Neural cell (in vitro differentiated cells): ENCODE measurements at regions not wholly inside any gene's neighbourhood (a gene's known extent, or its start where the extent isn't known, plus 50 kb on each side); places are given as distances from the start of the nearest gene placed in this dataset.

Experiments used
- H2AFZ ChIP-seq: fragments of 200-600, 300-800 bp; sonication (generic), shearing (Covaris generic); 2 replicates; pipeline ENCODE4 v1.6.0; 2014; ENCODE audit warnings: low read depth, mild to moderate bottlenecking, antibody characterized with exemption, low read length, moderate library complexity
- H3F3A ChIP-seq: fragments of 200-600 bp; shearing (Covaris generic); 2 replicates; pipeline ENCODE4 v1.6.1; 2016; ENCODE audit warnings: mild to moderate bottlenecking, moderate library complexity, mixed read lengths, antibody characterized with exemption, low read length; ENCODE audit not compliant: insufficient read depth, poor library complexity, severe bottlenecking
- H3K27ac ChIP-seq: fragments of 200-600, 300-800 bp; sonication (generic), shearing (Covaris generic); 2 replicates; pipeline ENCODE4 v1.5.1; 2014; ENCODE audit warnings: mild to moderate bottlenecking, low read length, moderate library complexity
- H3K27me3 ChIP-seq: fragments of 300-800, 200-600 bp; sonication (generic), shearing (Covaris generic); 2 replicates; pipeline ENCODE4 v1.6.0; 2014; ENCODE audit warnings: mild to moderate bottlenecking, low read depth, low read length, moderate library complexity; ENCODE audit not compliant: insufficient read depth
- H3K36me3 ChIP-seq: fragments of 300-800, 200-600 bp; sonication (generic), shearing (Covaris generic); 2 replicates; pipeline ENCODE4 v1.5.1; 2014; ENCODE audit warnings: mild to moderate bottlenecking, antibody characterized with exemption, low read length, moderate library complexity; ENCODE audit not compliant: insufficient read depth
- H3K4me2 ChIP-seq: fragments of 300-800, 200-600 bp; sonication (generic), shearing (Covaris generic); 2 replicates; pipeline ENCODE4 v1.6.0; 2014; ENCODE audit warnings: mild to moderate bottlenecking, low read length
- H3K4me3 ChIP-seq: fragments of 300-800, 200-600 bp; sonication (generic), shearing (Covaris generic); 2 replicates; pipeline ENCODE4 v1.5.1; 2014; ENCODE audit warnings: mild to moderate bottlenecking, low read length, moderate library complexity
- H3K79me2 ChIP-seq: fragments of 200-600 bp; shearing (Covaris generic); replicated peaks from 2 replicates; pipeline ENCODE4 v1.6.0; 2014; ENCODE audit warnings: mild to moderate bottlenecking, low read length, moderate library complexity; ENCODE audit not compliant: insufficient read depth
- H3K9ac ChIP-seq: fragments of 300-800, 200-600 bp; sonication (generic), shearing (Covaris generic); 2 replicates; pipeline ENCODE4 v1.6.1; 2016; ENCODE audit warnings: mild to moderate bottlenecking, low read length, mixed read lengths
- H3K9me2 ChIP-seq: fragments of 200-600 bp; shearing (Covaris generic); 2 replicates; pipeline ENCODE4 v1.6.1; 2016; ENCODE audit warnings: mild to moderate bottlenecking, low read length, mixed read lengths; ENCODE audit not compliant: insufficient read depth
- H3K9me3 ChIP-seq: fragments of 200-600, 300-800 bp; sonication (generic), shearing (Covaris generic); 2 replicates; pipeline ENCODE4 v1.6.1; 2016; ENCODE audit warnings: mild to moderate bottlenecking, mixed run types, low read length, moderate library complexity, mixed read lengths
- H4K20me1 ChIP-seq: fragments of 200-600 bp; shearing (Covaris generic); 2 replicates; pipeline ENCODE4 v1.6.1; 2016; ENCODE audit warnings: mild to moderate bottlenecking, mixed run types; ENCODE audit not compliant: insufficient read depth
- CTCF ChIP-seq: fragments of 450-650 bp; IDR thresholded peaks from 2 replicates; pipeline ENCODE4 v1.5.1; 2014; ENCODE audit warnings: antibody characterized with exemption, mild to moderate bottlenecking, moderate library complexity; ENCODE audit not compliant: poor library complexity, severe bottlenecking
- EP300 ChIP-seq: fragments of 450-650 bp; conservative IDR thresholded peaks from 2 replicates; pipeline ENCODE4 v1.6.1; 2014; ENCODE audit warnings: antibody characterized with exemption, mild to moderate bottlenecking, moderate library complexity; ENCODE audit not compliant: poor library complexity, severe bottlenecking
- EZH2 ChIP-seq: fragments of 200-600, 300-800 bp; shearing (Covaris generic), sonication (generic); IDR thresholded peaks from 2 replicates; pipeline ENCODE4 v1.6.1; 2014; ENCODE audit warnings: antibody characterized with exemption, low read length, borderline replicate concordance, mild to moderate bottlenecking; ENCODE audit not compliant: insufficient read depth, poor library complexity, severe bottlenecking
- MXI1 ChIP-seq: fragments of 450-650 bp; conservative IDR thresholded peaks from 2 replicates; pipeline ENCODE4 v1.6.1; 2014; ENCODE audit warnings: antibody characterized with exemption, mild to moderate bottlenecking; ENCODE audit not compliant: poor library complexity, severe bottlenecking
- POLR2AphosphoS5 ChIP-seq: IDR thresholded peaks from 2 replicates; pipeline ENCODE4 v1.6.1; 2012
- RAD21 ChIP-seq: fragments of 450-650 bp; conservative IDR thresholded peaks from 2 replicates; pipeline ENCODE4 v1.6.1; 2014; ENCODE audit warnings: antibody characterized with exemption, mild to moderate bottlenecking, moderate library complexity
- REST ChIP-seq: IDR thresholded peaks from 2 replicates; pipeline ENCODE4 v1.6.1; 2012; ENCODE audit warnings: borderline replicate concordance
- SMC3 ChIP-seq: fragments of 450-650 bp; conservative IDR thresholded peaks from 2 replicates; pipeline ENCODE4 v1.6.1; 2014; ENCODE audit warnings: antibody characterized with exemption, mild to moderate bottlenecking, moderate library complexity; ENCODE audit not compliant: poor library complexity
- TAF1 ChIP-seq: IDR thresholded peaks from 2 replicates; pipeline ENCODE4 v1.6.1; 2012; ENCODE audit warnings: low read depth

DNA sequence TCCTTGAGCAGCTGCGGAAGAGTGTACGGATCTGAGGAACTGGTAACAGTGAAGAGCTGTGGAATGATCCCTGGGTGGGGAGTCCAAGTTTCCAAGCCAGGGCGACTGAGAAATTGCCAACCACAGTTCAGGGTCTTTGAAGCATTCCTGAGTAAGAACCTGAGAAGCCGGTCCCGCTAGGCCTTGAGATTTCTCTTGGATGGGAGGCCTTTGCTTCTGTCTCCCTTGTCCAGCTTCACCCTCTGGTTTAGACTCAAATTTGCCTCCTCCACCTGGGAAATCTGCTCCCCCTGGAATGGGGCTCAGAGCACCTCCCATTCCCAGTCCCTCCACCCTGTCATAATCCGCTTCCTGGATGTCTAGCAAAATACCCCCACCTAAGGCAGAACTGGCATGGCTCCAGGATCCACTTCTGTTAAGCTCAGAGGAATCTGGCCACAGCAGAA, 127.7 kb upstream of the DLG1 start:
- Histone ChIP-seq H3K9me3 (no peaks in the 10 kb centered on the region), H3K36me3 (no peaks in the 10 kb centered on the region), H3K9me2 (no peaks in the 10 kb centered on the region), H3K4me3 (no peak overlapping the region), H3K27ac (no peak overlapping the region), H3K9ac (no peak overlapping the region), H3F3A (no peaks in the 10 kb centered on the region), H3K27me3 (no peaks in the 10 kb centered on the region), H4K20me1 (no peaks in the 10 kb centered on the region), H3K4me2 (no peak overlapping the region), H3K79me2 (no peaks in the 10 kb centered on the region), H2AFZ (no peak overlapping the region)
- TF ChIP-seq TAF1, result no peak
- TF ChIP-seq EP300, result no peak
- no peak for TF ChIP-seq POLR2AphosphoS5
- TF ChIP-seq RAD21, result no peak
- TF ChIP-seq CTCF, result no peak
- no peak for TF ChIP-seq EZH2
- TF ChIP-seq MXI1, result no peak
- no peak for TF ChIP-seq SMC3
- no peak for TF ChIP-seq REST

GRCh38 chr3:197425485-197426120, 127.2 kb upstream of the DLG1 start:
- no peak overlapping the region for H3K9ac ChIP-seq
- no peaks in the 10 kb centered on the region for H3K79me2 ChIP-seq
- no peaks in the 10 kb centered on the region for H3K36me3 ChIP-seq
- TF ChIP-seq EP300 (no peak), POLR2AphosphoS5 (no peak), CTCF (no peak), SMC3 (no peak), TAF1 (no peak), RAD21 (no peak), REST (no peak), MXI1 (no peak), EZH2 (no peak)
- no peaks in the 10 kb centered on the region for H3F3A ChIP-seq
- no peaks in the 10 kb centered on the region for H3K9me3 ChIP-seq
- no peaks in the 10 kb centered on the region for H3K9me2 ChIP-seq
- H2AFZ ChIP-seq, result no peak overlapping the region
- H3K4me3 ChIP-seq, result no peak overlapping the region
- no peak overlapping the region for H3K4me2 ChIP-seq
- no peaks in the 10 kb centered on the region for H4K20me1 ChIP-seq
- no peaks in the 10 kb centered on the region for H3K27me3 ChIP-seq
- no peak overlapping the region for H3K27ac ChIP-seq
